Glutamatergic neuron (in vitro differentiated cells): ENCODE measurements at regions not wholly inside any gene's neighbourhood (a gene's known extent, or its start where the extent isn't known, plus 50 kb on each side); places are given as distances from the start of the nearest gene placed in this dataset.

ENCODE experiments used
- DNase-seq: peaks from one replicate; pipeline ENCODE4 v3.0.0; 2022
- H3K27ac Mint-ChIP-seq: one replicate; pipeline ENCODE4 v1.8.0; 2020; ENCODE audit warnings: mild to moderate bottlenecking, mixed read lengths, inconsistent platforms; ENCODE audit not compliant: unreplicated experiment
- H3K27me3 Mint-ChIP-seq: one replicate; pipeline ENCODE4 v1.8.0; 2020; ENCODE audit warnings: mild to moderate bottlenecking, moderate library complexity, mixed read lengths, inconsistent platforms; ENCODE audit not compliant: unreplicated experiment
- H3K36me3 Mint-ChIP-seq: one replicate; pipeline ENCODE4 v1.8.0; 2020; ENCODE audit warnings: mild to moderate bottlenecking, mixed read lengths, inconsistent platforms; ENCODE audit not compliant: unreplicated experiment
- H3K4me1 Mint-ChIP-seq: one replicate; pipeline ENCODE4 v1.8.0; 2020; ENCODE audit warnings: mild to moderate bottlenecking, low read depth, mixed read lengths, inconsistent platforms; ENCODE audit not compliant: unreplicated experiment
- H3K4me3 Mint-ChIP-seq: one replicate; pipeline ENCODE4 v1.8.0; 2020; ENCODE audit warnings: mild to moderate bottlenecking, mixed read lengths, inconsistent platforms; ENCODE audit not compliant: unreplicated experiment
- H3K9me3 Mint-ChIP-seq: one replicate; pipeline ENCODE4 v1.8.0; 2020; ENCODE audit warnings: mild to moderate bottlenecking, moderate library complexity, mixed read lengths, inconsistent platforms; ENCODE audit not compliant: unreplicated experiment
- TF ChIP-seq, protein P1 (sequence below): fragments of 200-600 bp; sonication (generic); IDR thresholded peaks from one replicate; pipeline ENCODE4 v1.5.0; 2021; ENCODE audit not compliant: partially characterized antibody, unreplicated experiment

DNA sequence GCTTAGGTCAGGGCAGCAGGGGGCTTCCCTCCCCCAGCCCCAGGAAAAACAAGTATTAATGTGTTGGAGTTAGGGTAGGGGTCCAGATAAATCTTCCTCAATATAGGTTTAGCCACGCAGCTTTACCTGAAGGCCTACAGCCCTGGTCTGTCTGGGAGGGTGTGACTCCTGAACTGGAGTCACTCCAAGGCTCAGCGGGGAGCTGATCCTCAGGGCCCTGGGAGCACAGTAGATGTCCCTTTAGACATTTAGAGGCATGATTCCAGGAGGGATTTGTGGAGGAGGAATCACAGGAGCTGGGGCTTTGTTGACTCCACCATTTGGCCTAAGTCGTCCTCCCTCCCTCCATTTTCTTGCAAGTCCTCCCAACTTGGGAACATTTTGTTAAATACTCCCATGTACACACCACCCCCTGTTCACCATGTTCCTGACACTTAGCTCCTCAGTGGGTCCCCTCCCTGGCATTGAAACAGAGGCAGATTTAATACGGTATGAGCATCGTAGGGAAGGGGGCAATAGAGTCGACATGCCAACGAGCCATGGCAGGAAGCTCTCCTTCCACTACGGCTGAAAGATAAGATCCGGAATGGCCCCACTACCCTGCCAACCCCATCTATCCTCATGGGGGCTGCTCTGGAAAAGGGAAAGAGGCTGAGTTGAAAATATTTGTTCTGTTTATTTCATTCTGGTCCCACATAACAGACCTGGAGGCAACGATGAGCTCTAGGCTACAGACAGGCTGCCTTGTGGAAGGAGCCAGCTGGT lies 69.0 kb upstream of the LARS2 start:
- no peak overlapping the region for H3K4me3 Mint-ChIP-seq
- TF ChIP-seq, protein P1, sequence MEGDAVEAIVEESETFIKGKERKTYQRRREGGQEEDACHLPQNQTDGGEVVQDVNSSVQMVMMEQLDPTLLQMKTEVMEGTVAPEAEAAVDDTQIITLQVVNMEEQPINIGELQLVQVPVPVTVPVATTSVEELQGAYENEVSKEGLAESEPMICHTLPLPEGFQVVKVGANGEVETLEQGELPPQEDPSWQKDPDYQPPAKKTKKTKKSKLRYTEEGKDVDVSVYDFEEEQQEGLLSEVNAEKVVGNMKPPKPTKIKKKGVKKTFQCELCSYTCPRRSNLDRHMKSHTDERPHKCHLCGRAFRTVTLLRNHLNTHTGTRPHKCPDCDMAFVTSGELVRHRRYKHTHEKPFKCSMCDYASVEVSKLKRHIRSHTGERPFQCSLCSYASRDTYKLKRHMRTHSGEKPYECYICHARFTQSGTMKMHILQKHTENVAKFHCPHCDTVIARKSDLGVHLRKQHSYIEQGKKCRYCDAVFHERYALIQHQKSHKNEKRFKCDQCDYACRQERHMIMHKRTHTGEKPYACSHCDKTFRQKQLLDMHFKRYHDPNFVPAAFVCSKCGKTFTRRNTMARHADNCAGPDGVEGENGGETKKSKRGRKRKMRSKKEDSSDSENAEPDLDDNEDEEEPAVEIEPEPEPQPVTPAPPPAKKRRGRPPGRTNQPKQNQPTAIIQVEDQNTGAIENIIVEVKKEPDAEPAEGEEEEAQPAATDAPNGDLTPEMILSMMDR, result no peak
- H3K27me3 Mint-ChIP-seq, result peaks cover 2% of the 10 kb centered on the region
- DNase-seq, result no peak
- H3K27ac Mint-ChIP-seq, result peak overlapping the region; percentile 43
- H3K36me3 Mint-ChIP-seq, result peaks cover 5% of the 10 kb centered on the region
- peaks cover 3% of the 10 kb centered on the region for H3K9me3 Mint-ChIP-seq
- peaks cover 22% of the 10 kb centered on the region for H3K4me1 Mint-ChIP-seq

DNA sequence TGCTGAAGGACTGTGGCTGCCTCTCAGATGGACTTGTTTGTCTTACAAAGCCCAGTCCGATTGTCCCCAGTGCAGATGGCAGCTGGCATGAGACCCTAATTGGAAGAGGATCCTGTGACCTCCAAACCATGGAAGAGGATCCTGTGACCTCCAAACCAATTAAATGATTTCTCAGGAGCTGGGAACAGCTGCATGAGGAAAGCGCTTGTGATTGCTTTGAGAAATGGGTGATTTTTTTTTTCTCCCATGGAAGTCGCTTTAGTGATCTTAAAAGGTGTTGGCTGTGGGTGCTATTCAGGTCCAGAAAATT lies 68.4 kb upstream of the LARS2 start:
- no peak for DNase-seq
- no peak overlapping the region for H3K4me3 Mint-ChIP-seq
- TF ChIP-seq, protein P1, result no peak
- peaks cover 22% of the 10 kb centered on the region for H3K4me1 Mint-ChIP-seq
- peaks cover 2% of the 10 kb centered on the region for H3K27me3 Mint-ChIP-seq
- H3K27ac Mint-ChIP-seq, result no peak overlapping the region
- peaks cover 3% of the 10 kb centered on the region for H3K9me3 Mint-ChIP-seq
- peaks cover 5% of the 10 kb centered on the region for H3K36me3 Mint-ChIP-seq

DNA sequence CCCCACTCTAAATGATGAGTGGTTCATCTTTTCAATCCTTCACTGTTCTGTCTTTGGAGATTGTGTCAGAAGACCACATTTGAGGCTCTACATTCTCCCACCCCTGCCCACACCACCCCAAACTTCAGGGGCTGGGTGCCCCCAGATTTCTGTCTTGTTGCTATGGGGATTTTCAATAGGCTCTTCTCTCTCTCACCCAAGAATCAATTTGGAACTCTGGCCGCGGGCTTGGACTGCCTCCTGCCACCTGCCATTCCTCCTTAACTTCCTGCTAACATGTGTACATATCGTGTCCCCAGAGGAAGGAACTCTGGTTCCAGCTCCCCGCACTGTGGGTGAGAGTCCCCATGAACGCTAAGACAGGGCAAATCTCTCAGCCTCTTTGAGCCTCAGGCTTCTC lies 67.4 kb upstream of the LARS2 start:
- DNase-seq, result no peak
- peaks cover 2% of the 10 kb centered on the region for H3K27me3 Mint-ChIP-seq
- H3K27ac Mint-ChIP-seq, result no peak overlapping the region
- TF ChIP-seq, protein P1, result no peak
- H3K4me3 Mint-ChIP-seq, result no peak overlapping the region
- H3K36me3 Mint-ChIP-seq, result peaks cover 5% of the 10 kb centered on the region
- peaks cover 3% of the 10 kb centered on the region for H3K9me3 Mint-ChIP-seq
- H3K4me1 Mint-ChIP-seq, result peaks cover 22% of the 10 kb centered on the region

DNA sequence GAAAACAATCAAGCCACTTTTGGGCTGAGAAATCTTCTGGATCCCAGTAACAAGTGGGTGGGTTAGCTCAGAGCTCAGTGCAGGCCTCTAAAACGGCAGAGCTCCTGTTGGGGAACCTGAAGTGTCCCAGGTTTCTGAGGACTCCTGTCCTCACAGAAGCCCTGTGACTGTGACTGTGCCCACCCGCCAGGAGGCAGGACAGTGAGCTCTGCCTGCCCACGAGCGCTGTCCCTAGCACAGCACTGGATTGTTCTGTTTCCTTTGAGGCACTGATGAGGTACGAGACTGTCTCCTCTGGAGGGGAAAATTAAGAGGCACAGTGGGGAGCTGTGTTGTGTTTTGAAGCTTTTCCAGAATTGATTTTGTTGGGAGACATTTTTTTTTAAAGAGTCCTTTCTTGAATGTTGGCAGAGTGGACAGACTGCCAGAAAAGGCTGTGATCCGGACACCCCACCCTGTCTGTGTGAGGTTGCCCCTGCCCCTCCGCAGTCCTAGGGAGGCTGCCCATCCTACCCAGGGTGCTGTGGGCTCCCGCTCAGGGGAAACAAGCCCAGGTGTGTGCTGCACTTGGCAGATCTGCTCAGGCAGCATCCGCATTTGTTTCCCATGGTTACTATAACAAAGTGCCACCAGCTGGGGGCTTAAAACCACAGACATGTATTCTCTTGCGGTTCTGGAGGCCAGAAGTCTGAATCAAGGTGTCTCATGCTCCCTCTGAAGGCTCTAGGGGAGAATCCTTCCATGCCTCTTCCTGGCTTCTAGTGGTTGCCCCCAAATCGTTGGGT lies 66.6 kb upstream of the LARS2 start:
- TF ChIP-seq, protein P1, result no peak
- peaks cover 2% of the 10 kb centered on the region for H3K27me3 Mint-ChIP-seq
- H3K9me3 Mint-ChIP-seq, result peaks cover 3% of the 10 kb centered on the region
- no peak overlapping the region for H3K4me3 Mint-ChIP-seq
- peaks cover 22% of the 10 kb centered on the region for H3K4me1 Mint-ChIP-seq
- H3K36me3 Mint-ChIP-seq, result no peaks in the 10 kb centered on the region
- DNase-seq, result no peak
- no peak overlapping the region for H3K27ac Mint-ChIP-seq

DNA sequence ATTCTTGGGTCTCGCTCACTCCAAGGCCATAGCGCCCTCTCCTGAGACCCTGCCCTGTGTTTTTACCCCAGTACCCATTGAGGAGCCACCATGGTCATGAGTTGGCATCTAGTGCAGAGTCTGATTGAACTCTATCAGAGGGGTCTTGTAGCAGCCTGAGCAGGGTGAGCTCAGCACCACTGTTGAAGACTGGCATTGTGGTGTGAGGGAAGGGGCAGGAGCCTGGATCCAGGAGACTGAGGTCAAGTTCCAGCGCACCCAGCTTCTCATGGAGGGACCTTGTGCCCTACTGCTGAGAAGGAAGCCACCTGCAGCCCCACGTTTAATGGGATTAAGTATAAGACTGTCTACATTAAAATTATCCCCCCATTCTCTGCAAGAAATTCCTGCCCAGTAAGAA lies 65.8 kb upstream of the LARS2 start:
- H3K27ac Mint-ChIP-seq, result no peak overlapping the region
- peaks cover 5% of the 10 kb centered on the region for H3K9me3 Mint-ChIP-seq
- TF ChIP-seq, protein P1, result no peak
- peaks cover 2% of the 10 kb centered on the region for H3K27me3 Mint-ChIP-seq
- H3K4me1 Mint-ChIP-seq, result peaks cover 19% of the 10 kb centered on the region
- DNase-seq, result no peak
- no peak overlapping the region for H3K4me3 Mint-ChIP-seq
- H3K36me3 Mint-ChIP-seq, result no peaks in the 10 kb centered on the region
